Spleen (tissue), 7 donors: ENCODE measurements at regions not wholly inside any gene's neighbourhood (a gene's known extent, or its start where the extent isn't known, plus 50 kb on each side); places are given as distances from the start of the nearest gene placed in this dataset.

Source experiments
- CTCF ChIP-seq, 11 experiments: fragments of 200-600 bp in 7 of 11; fragments of 450-650 bp in 4 of 11; sonication (generic) in 4 of 11; IDR thresholded peaks in 8 of 11; conservative IDR thresholded peaks in 3 of 11; 1 replicate in 7 of 11; 2 replicates in 4 of 11; pipeline versions ENCODE4 v1.4.0 to v1.8.0; 2016 to 2021; ENCODE audit warnings: antibody characterized with exemption in 11 of 11, inconsistent platforms in 4 of 11, mild to moderate bottlenecking in 1 of 11
- POLR2A ChIP-seq, 3 donors: fragments of 450-650 bp; IDR thresholded peaks; one replicate each; pipeline ENCODE4 v1.5.1; 2017; ENCODE audit warnings: antibody characterized with exemption in 3 of 3, mild to moderate bottlenecking in 1 of 3
- donor health status: DM: no; HTN: no; CAD: no; lungs with moderate emphysema.
- donor health status: DM: no; HTN: no; CAD: no.
- donor health status: DM: no; HTN: no; CAD: no.

- TF ChIP-seq POLR2A (IDR thresholded peaks at IDR 0.05), result no peak
- TF ChIP-seq CTCF (IDR thresholded peaks at IDR 0.05 in 8 of 11, conservative IDR thresholded peaks at IDR 0.05 in 3 of 11), result no peak
Measured at GRCh38 chr10:85147346-85148250, 819.2 kb downstream of the CCSER2 start.
